ENCODE measurements at regions not wholly inside any gene's neighbourhood (a gene's known extent, or its start where the extent isn't known, plus 50 kb on each side); places are given as distances from the start of the nearest gene placed in this dataset.

GRCh38 chr9:28293369-28294090 lies 720.2 kb upstream of the C9orf72 start:
- TF ChIP-seq, protein P1, sequence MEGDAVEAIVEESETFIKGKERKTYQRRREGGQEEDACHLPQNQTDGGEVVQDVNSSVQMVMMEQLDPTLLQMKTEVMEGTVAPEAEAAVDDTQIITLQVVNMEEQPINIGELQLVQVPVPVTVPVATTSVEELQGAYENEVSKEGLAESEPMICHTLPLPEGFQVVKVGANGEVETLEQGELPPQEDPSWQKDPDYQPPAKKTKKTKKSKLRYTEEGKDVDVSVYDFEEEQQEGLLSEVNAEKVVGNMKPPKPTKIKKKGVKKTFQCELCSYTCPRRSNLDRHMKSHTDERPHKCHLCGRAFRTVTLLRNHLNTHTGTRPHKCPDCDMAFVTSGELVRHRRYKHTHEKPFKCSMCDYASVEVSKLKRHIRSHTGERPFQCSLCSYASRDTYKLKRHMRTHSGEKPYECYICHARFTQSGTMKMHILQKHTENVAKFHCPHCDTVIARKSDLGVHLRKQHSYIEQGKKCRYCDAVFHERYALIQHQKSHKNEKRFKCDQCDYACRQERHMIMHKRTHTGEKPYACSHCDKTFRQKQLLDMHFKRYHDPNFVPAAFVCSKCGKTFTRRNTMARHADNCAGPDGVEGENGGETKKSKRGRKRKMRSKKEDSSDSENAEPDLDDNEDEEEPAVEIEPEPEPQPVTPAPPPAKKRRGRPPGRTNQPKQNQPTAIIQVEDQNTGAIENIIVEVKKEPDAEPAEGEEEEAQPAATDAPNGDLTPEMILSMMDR (conservative IDR thresholded peaks at IDR 0.05; ENCODE audit: low read length): no peak
- no peak for TF ChIP-seq EZH2phosphoT487 (IDR thresholded peaks at IDR 0.05; ENCODE audit: borderline replicate concordance)

Measured in Loucy (cell line).